ENCODE measurements at regions not wholly inside any gene's neighbourhood (a gene's known extent, or its start where the extent isn't known, plus 50 kb on each side); places are given as distances from the start of the nearest gene placed in this dataset.

- 7 to 22% methylated on average over 4 of the region's 4 CpGs for WGBS, 2 donors
- H3K27me3 ChIP-seq, result no peaks in the 10 kb centered on the region
Measured at GRCh38 chr5:105032917-105033316, 1470.3 kb upstream of the NUDT12 start.

GRCh38 chr5:105030153-105030552, 1467.6 kb upstream of the NUDT12 start:
- Histone ChIP-seq H3K27ac (no peak overlapping the region), H3K4me3 (no peak overlapping the region), H3K9me3 (no peaks in the 10 kb centered on the region), H3K36me3 (no peaks in the 10 kb centered on the region), H3K4me1 (no peaks in the 10 kb centered on the region), H3K27me3 (no peaks in the 10 kb centered on the region)
- TF ChIP-seq CTCF (IDR thresholded peaks at IDR 0.05) (no peak), POLR2AphosphoS5 (IDR thresholded peaks at IDR 0.05) (no peak), EP300 (IDR thresholded peaks at IDR 0.05) (no peak), POLR2A (IDR thresholded peaks at IDR 0.05) (no peak)
- DNase-seq, result no peak
- intact Hi-C loops (cut with DNase I), result no loop called here
- WGBS, 2 donors, result 29 to 55% methylated on average over 2 of the region's 2 CpGs

More at GRCh38 chr5:105032917-105033316, 1470.3 kb upstream of the NUDT12 start:
- TF ChIP-seq POLR2AphosphoS5 (IDR thresholded peaks at IDR 0.05), result no peak
- no peaks in the 10 kb centered on the region for H3K4me1 ChIP-seq
- no peak overlapping the region for H3K27ac ChIP-seq
- no peaks in the 10 kb centered on the region for H3K36me3 ChIP-seq
- no peak overlapping the region for H3K4me3 ChIP-seq
- peaks cover 0 to 4% (median 1%) of the 10 kb centered on the region in 4 donors for H3K9me3 ChIP-seq
- intact Hi-C loops (cut with DNase I), result no loop called here
- DNase-seq, result no peak

GRCh38 chr5:105015098-105015497, 1452.5 kb upstream of the NUDT12 start:
- TF ChIP-seq CTCF (IDR thresholded peaks at IDR 0.05) (no peak), POLR2A (IDR thresholded peaks at IDR 0.05) (no peak), POLR2AphosphoS5 (IDR thresholded peaks at IDR 0.05) (no peak), EP300 (IDR thresholded peaks at IDR 0.05) (no peak)
- Histone ChIP-seq H3K27ac (no peak overlapping the region), H3K27me3 (no peaks in the 10 kb centered on the region), H3K9me3 (no peaks in the 10 kb centered on the region), H3K36me3 (no peaks in the 10 kb centered on the region), H3K4me1 (no peaks in the 10 kb centered on the region), H3K4me3 (no peak overlapping the region)
- 94 to 97% methylated on average over 3 of the region's 3 CpGs for WGBS, 2 donors
- intact Hi-C loops (cut with DNase I), result no loop called here
- DNase-seq, result no peak

- no peaks in the 10 kb centered on the region for H3K27me3 ChIP-seq
- H3K27ac ChIP-seq, result no peak overlapping the region
- 73 to 87% methylated on average over 1 of the region's 1 CpG for WGBS, 2 donors
- H3K4me1 ChIP-seq, result no peaks in the 10 kb centered on the region
- H3K36me3 ChIP-seq, result no peaks in the 10 kb centered on the region
- H3K4me3 ChIP-seq, result no peak overlapping the region
- no peaks in the 10 kb centered on the region for H3K9me3 ChIP-seq
- TF ChIP-seq POLR2AphosphoS5 (IDR thresholded peaks at IDR 0.05) (no peak), EP300 (IDR thresholded peaks at IDR 0.05) (no peak), CTCF (IDR thresholded peaks at IDR 0.05) (no peak), POLR2A (IDR thresholded peaks at IDR 0.05) (no peak)
- DNase-seq, result no peak
- intact Hi-C loops (cut with DNase I), result no loop called here
Measured at GRCh38 chr5:104998572-104998971, 1436.0 kb upstream of the NUDT12 start.

- no peaks in the 10 kb centered on the region for H3K27me3 ChIP-seq
- WGBS, 2 donors, result 18 to 55% methylated on average over 1 of the region's 1 CpG
- no peak overlapping the region for H3K4me3 ChIP-seq
- intact Hi-C loops (cut with DNase I), result no loop called here
- no peaks in the 10 kb centered on the region for H3K36me3 ChIP-seq
- H3K9me3 ChIP-seq, result no peaks in the 10 kb centered on the region
- no peaks in the 10 kb centered on the region for H3K4me1 ChIP-seq
- TF ChIP-seq EP300 (IDR thresholded peaks at IDR 0.05) (no peak), CTCF (IDR thresholded peaks at IDR 0.05) (no peak)
- H3K27ac ChIP-seq, result no peak overlapping the region
- DNase-seq, result no peak
Measured at GRCh38 chr5:104998169-104998568, 1435.6 kb upstream of the NUDT12 start.

All from sigmoid colon (tissue), 6 donors.